Adrenal gland (tissue), 9 donors: ENCODE measurements at regions not wholly inside any gene's neighbourhood (a gene's known extent, or its start where the extent isn't known, plus 50 kb on each side); places are given as distances from the start of the nearest gene placed in this dataset.

ENCODE experiments used
- DNase-seq, 7 donors: peaks; one replicate each; pipeline ENCODE4 v3.0.0-alpha.2; 2019 to 2020
- H3K27ac ChIP-seq, 5 donors: fragments of 200-600 bp; sonication (generic) in 4 of 5; 1 replicate in 3 of 5; 2 replicates in 2 of 5; pipeline versions ENCODE4 v1.5.1 to v1.8.0; 2016 to 2020; ENCODE audit warnings: mild to moderate bottlenecking in 1 of 5
- H3K27me3 ChIP-seq: fragments of 200-600 bp; 2 replicates; pipeline ENCODE4 v1.8.0; 2021
- H3K36me3 ChIP-seq, 2 donors: fragments of 200-600 bp; replicated peaks in 1 of 2; 1 replicate in 1 of 2; 2 replicates in 1 of 2; pipeline versions ENCODE4 v1.5.1 to v1.8.0; 2018 to 2022
- H3K4me1 ChIP-seq, 2 donors: fragments of 200-600 bp; replicated peaks in 1 of 2; 1 replicate in 1 of 2; 2 replicates in 1 of 2; pipeline versions ENCODE4 v1.5.1 to v1.8.0; 2018 to 2021
- H3K4me3 ChIP-seq, 4 donors: fragments of 200-600 bp; sonication (generic) in 3 of 4; one replicate each; pipeline ENCODE4 v1.5.1; 2016 to 2018
- H3K9me3 ChIP-seq, 3 donors: fragments of 200-600 bp; sonication (generic) in 1 of 3; replicated peaks in 1 of 3; 1 replicate in 2 of 3; 2 replicates in 1 of 3; pipeline versions ENCODE4 v1.5.1 to v1.8.0; 2016 to 2021
- POLR2A ChIP-seq, 2 donors: fragments of 450-650 bp; IDR thresholded peaks; one replicate each; pipeline ENCODE4 v1.6.1; 2017; ENCODE audit warnings: antibody characterized with exemption in 2 of 2, mild to moderate bottlenecking in 2 of 2, moderate library complexity in 1 of 2
- WGBS, 4 donors: extraction: QIAGEN DNeasy Blood & Tissue Kit in 2 of 4; methylation state at CpG; one replicate each; pipeline versions ENCODE4 v1.1.5 to v1.1.7; 2013 to 2017; 5-methylcytosine and 5-hydroxymethylcytosine counted together
- intact Hi-C, 2 donors: fragments of 100-400 bp; cut with DNase I; formaldehyde crosslinking; loops; one replicate each; pipeline versions ENCODE4 v1.14.1 to v1.15.0; 2022 to 2023
- TF ChIP-seq, protein P1 (sequence below), 6 experiments: fragments of 450-650 bp in 4 of 6; fragments of 200-600 bp in 2 of 6; sonication (generic) in 1 of 6; IDR thresholded peaks; 1 replicate in 5 of 6; 2 replicates in 1 of 6; pipeline versions ENCODE4 v1.5.1 to v1.8.0; 2016 to 2021; ENCODE audit warnings: antibody characterized with exemption in 6 of 6, mild to moderate bottlenecking in 2 of 6, moderate library complexity in 1 of 6
- donor health status: healthy with polysubstance abuse.
- donor health status: Bipolar disorder and iron deficiency.
- donor health status: DM: yes; HTN: yes; CAD: no.
- donor health status: DM: no; HTN: no; CAD: no.
- donor health status: DM: no; HTN: no; CAD: no.

DNA sequence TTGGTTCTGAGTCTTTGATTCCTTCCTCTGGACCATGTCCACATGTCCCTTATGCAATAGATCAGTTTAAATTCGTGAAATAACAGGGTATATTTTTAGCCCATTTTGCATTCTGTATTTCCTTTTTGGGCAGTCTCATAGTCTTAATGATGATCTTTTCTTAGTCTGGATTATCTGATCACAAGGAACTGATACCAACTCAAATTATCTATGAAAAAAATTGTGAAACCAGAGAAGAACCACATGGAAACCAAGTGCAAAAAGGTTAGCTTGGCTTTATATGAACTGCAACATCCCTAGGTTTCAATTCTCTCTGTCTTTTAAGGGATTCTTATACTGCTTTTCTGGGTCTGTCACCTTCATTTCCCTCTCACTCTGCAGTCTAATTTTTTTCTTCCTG, 608.6 kb upstream of the AADAT start:
- Histone ChIP-seq H3K36me3 (no peaks in the 10 kb centered on the region), H3K9me3 (no peaks in the 10 kb centered on the region), H3K27ac (no peak overlapping the region), H3K4me3 (no peak overlapping the region), H3K27me3 (no peaks in the 10 kb centered on the region), H3K4me1 (no peaks in the 10 kb centered on the region)
- TF ChIP-seq, protein P1, sequence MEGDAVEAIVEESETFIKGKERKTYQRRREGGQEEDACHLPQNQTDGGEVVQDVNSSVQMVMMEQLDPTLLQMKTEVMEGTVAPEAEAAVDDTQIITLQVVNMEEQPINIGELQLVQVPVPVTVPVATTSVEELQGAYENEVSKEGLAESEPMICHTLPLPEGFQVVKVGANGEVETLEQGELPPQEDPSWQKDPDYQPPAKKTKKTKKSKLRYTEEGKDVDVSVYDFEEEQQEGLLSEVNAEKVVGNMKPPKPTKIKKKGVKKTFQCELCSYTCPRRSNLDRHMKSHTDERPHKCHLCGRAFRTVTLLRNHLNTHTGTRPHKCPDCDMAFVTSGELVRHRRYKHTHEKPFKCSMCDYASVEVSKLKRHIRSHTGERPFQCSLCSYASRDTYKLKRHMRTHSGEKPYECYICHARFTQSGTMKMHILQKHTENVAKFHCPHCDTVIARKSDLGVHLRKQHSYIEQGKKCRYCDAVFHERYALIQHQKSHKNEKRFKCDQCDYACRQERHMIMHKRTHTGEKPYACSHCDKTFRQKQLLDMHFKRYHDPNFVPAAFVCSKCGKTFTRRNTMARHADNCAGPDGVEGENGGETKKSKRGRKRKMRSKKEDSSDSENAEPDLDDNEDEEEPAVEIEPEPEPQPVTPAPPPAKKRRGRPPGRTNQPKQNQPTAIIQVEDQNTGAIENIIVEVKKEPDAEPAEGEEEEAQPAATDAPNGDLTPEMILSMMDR (IDR thresholded peaks at IDR 0.05) = no peak
- TF ChIP-seq POLR2A (IDR thresholded peaks at IDR 0.05) = no peak
- 14 to 43% (median 16%) methylated on average over 1 of the region's 1 CpG for WGBS, 4 donors
- intact Hi-C loops = no loop called here
- DNase-seq = no peak

DNA sequence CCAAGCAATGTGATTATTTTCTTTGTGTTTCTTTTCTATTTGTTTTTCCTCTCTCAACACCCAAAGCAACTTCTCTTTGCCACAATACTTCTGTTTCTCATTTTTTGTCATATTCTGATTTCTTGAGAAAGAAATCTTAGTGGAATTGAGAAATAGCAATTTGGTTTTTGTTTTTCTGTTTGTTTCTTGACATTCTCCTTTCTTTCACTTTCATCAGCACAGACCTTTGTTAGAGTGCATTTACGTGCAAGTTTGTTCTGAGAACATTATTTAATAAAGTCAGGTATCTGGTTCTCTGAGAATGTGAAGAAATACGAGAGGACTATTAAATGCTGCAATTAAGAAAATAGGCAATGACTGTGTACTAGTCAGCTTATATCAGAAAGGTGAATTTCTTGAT, 608.1 kb upstream of the AADAT start:
- WGBS, 4 donors = 49 to 64% (median 59%) methylated on average over 2 of the region's 2 CpGs

DNA sequence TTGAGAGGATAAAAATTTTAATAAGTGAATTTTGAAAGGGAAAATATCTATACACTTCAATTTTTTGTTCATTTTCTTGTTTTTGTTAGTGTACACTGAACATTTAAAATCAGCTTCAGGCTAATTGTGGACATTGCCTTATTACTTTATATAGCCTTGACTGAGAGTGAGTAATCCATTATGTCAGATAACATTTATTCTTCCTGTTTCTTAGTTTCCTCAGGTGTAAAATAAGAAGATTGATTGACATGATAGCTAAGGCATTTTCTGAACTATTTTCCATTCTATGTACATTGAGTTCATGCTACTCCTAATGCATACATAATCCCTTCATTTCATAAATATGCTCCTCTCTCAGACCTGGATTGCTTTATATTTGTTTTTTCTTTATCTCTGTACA, 607.3 kb upstream of the AADAT start:
- no peaks in the 10 kb centered on the region for H3K36me3 ChIP-seq
- H3K4me3 ChIP-seq = no peak overlapping the region
- no peaks in the 10 kb centered on the region for H3K27me3 ChIP-seq
- H3K4me1 ChIP-seq = no peaks in the 10 kb centered on the region
- no peak for DNase-seq
- intact Hi-C loops = no loop called here
- TF ChIP-seq, protein P1 (IDR thresholded peaks at IDR 0.05) = no peak
- TF ChIP-seq POLR2A (IDR thresholded peaks at IDR 0.05) = no peak
- H3K27ac ChIP-seq = no peak overlapping the region
- H3K9me3 ChIP-seq = no peaks in the 10 kb centered on the region

More for the DNA sequence above, 608.1 kb upstream of the AADAT start:
- Histone ChIP-seq H3K27me3 (no peaks in the 10 kb centered on the region), H3K9me3 (no peaks in the 10 kb centered on the region), H3K4me1 (no peaks in the 10 kb centered on the region), H3K4me3 (no peak overlapping the region), H3K36me3 (no peaks in the 10 kb centered on the region), H3K27ac (no peak overlapping the region)
- intact Hi-C loops = no loop called here
- DNase-seq = no peak
- TF ChIP-seq POLR2A (IDR thresholded peaks at IDR 0.05) = no peak
- TF ChIP-seq, protein P1 (IDR thresholded peaks at IDR 0.05) = no peak

DNA sequence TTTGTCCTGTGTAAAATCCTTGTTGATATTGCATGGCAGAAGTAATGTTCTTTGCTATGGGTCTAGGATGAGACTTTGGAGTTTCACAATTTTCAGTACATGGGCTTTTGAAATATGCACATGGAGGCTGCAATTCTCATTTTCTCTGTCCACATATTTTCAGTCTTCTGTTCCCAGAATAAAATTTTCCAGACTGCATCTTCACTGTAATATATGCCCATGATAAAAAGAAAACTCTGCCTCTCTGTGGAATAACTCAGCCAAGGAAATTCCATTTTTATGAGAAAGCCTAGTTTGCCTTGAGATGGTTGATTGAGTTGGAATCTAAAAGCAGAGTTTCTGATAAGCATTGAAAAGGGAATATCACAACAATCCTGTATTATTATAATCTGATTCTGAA, 601.4 kb upstream of the AADAT start:
- no peaks in the 10 kb centered on the region for H3K36me3 ChIP-seq
- DNase-seq = no peak
- H3K4me3 ChIP-seq = no peak overlapping the region
- H3K9me3 ChIP-seq = no peaks in the 10 kb centered on the region
- no peak overlapping the region for H3K27ac ChIP-seq
- no peaks in the 10 kb centered on the region for H3K27me3 ChIP-seq
- TF ChIP-seq, protein P1 (IDR thresholded peaks at IDR 0.05) = no peak
- TF ChIP-seq POLR2A (IDR thresholded peaks at IDR 0.05) = no peak
- intact Hi-C loops = no loop called here
- no peaks in the 10 kb centered on the region for H3K4me1 ChIP-seq
